Pancreas (tissue), 10 donors: ENCODE measurements at regions not wholly inside any gene's neighbourhood (a gene's known extent, or its start where the extent isn't known, plus 50 kb on each side); places are given as distances from the start of the nearest gene placed in this dataset.

Experiments
- ATAC-seq, 4 donors: fragments of 200-7000 bp; cut with Tn5 transposase; one replicate each; pipeline versions ENCODE4 v1.8.0 to v1.9.1; 2020; ENCODE audit warnings: mild to moderate bottlenecking in 4 of 4, moderate library complexity in 4 of 4
- DNase-seq, 6 donors: peaks; one replicate each; pipeline ENCODE4 v3.0.0-alpha.2; 2020
- FAIRE-seq: peaks from 2 replicates; lab custom pipeline; 2012; peaks lifted over from hg19 to GRCh38; lab: Jason Lieb, UNC
- H3K27ac ChIP-seq, 4 donors: fragments of 200-600 bp; sonication (generic); 1 replicate in 3 of 4; 2 replicates in 1 of 4; pipeline versions ENCODE4 v1.5.0 to v1.8.0; 2020
- H3K27me3 ChIP-seq, 4 donors: fragments of 200-600 bp; one replicate each; pipeline ENCODE4 v1.8.0; 2021
- H3K36me3 ChIP-seq, 3 donors: fragments of 200-600 bp; sonication (generic) in 1 of 3; one replicate each; pipeline versions ENCODE4 v1.5.0 to v1.8.0; 2020 to 2021
- H3K4me1 ChIP-seq, 3 donors: fragments of 200-600 bp; one replicate each; pipeline ENCODE4 v1.8.0; 2021
- H3K4me3 ChIP-seq, 4 donors: fragments of 200-600 bp; sonication (generic) in 2 of 4; one replicate each; pipeline versions ENCODE4 v1.5.0 to v1.8.0; 2020 to 2021
- H3K9me3 ChIP-seq, 4 donors: fragments of 200-600 bp; one replicate each; pipeline ENCODE4 v1.8.0; 2021
- WGBS, 2 donors: extraction: QIAGEN DNeasy Blood & Tissue Kit; methylation state at CpG; one replicate each; pipeline ENCODE4 v1.1.7; 2013; 5-methylcytosine and 5-hydroxymethylcytosine counted together
- intact Hi-C, 3 donors: fragments of 100-400 bp; cut with DNase I; formaldehyde crosslinking; loops; one replicate each; pipeline versions ENCODE4 v1.11.1 to v1.14.2; 2022
- TF ChIP-seq, protein P1 (sequence below), 4 donors: fragments of 200-600 bp; sonication (generic) in 3 of 4; IDR thresholded peaks; one replicate each; pipeline versions ENCODE4 v1.5.0 to v1.8.0; 2021; ENCODE audit warnings: antibody characterized with exemption in 4 of 4
- donor health status: healthy with polysubstance abuse.
- donor health status: DM: no; HTN: no; CAD: no; lungs with moderate emphysema.
- donor health status: DM: no; HTN: no; CAD: no.
- donor health status: control.
- donor health status: control.
- donor health status: Bipolar disorder and iron deficiency.
- donor health status: DM: yes; HTN: yes; CAD: no.
- donor health status: DM: no; HTN: no; CAD: no.
- donor health status: DM: no; HTN: no; CAD: no.
- donor health status: DM: yes; HTN: yes; CAD: no.

DNA sequence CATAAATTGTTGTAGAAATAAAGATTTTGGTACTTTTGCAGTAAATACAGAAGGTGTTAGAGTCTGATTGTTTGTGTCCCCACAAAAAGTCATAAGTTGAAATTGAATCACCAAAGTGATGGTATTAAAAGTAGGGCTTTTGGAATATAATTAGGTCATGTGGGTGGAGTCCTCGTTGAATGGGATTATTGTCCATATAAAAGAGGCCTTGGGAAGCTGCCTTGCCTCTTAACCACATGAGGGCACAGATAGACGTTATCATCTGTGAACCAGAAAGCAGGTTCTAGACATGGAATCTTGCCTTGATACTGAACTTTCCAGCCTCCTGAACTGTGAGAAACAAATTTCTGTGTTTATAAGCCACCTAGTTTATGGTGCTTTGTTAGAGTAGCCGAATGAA is 186.8 kb downstream of the PRR20E start:
- no peak overlapping the region for H3K27ac ChIP-seq
- H3K9me3 ChIP-seq = no peaks in the 10 kb centered on the region
- H3K36me3 ChIP-seq = no peaks in the 10 kb centered on the region
- DNase-seq (no peak), FAIRE-seq (no peak), ATAC-seq (no peak)
- H3K4me3 ChIP-seq = no peak overlapping the region
- intact Hi-C loops = no loop called here
- H3K27me3 ChIP-seq = no peaks in the 10 kb centered on the region
- 28 to 43% methylated on average over 3 of the region's 3 CpGs for WGBS, 2 donors
- H3K4me1 ChIP-seq = no peaks in the 10 kb centered on the region
- TF ChIP-seq, protein P1, sequence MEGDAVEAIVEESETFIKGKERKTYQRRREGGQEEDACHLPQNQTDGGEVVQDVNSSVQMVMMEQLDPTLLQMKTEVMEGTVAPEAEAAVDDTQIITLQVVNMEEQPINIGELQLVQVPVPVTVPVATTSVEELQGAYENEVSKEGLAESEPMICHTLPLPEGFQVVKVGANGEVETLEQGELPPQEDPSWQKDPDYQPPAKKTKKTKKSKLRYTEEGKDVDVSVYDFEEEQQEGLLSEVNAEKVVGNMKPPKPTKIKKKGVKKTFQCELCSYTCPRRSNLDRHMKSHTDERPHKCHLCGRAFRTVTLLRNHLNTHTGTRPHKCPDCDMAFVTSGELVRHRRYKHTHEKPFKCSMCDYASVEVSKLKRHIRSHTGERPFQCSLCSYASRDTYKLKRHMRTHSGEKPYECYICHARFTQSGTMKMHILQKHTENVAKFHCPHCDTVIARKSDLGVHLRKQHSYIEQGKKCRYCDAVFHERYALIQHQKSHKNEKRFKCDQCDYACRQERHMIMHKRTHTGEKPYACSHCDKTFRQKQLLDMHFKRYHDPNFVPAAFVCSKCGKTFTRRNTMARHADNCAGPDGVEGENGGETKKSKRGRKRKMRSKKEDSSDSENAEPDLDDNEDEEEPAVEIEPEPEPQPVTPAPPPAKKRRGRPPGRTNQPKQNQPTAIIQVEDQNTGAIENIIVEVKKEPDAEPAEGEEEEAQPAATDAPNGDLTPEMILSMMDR (IDR thresholded peaks at IDR 0.05) = no peak

DNA sequence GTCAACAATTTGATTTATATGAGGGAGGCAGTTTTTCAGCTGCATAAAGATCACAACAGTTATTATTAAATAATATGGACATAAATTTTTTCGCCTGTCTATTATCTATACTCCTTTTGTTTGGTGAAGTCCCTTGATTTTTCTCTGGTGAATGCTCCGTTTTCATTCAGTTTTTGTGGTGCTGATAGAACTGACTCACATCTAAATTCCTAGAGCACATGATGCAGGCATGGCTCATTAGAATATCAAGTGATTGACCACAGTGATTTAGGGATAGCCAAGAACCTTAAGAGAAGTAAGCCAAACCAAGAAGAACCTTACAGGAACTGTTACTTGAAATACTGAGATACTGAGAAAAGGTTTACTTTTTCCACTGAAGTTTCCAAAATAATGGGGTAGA is 208.9 kb downstream of the PRR20E start:
- H3K4me3 ChIP-seq = no peak overlapping the region
- ATAC-seq = no peak
- H3K9me3 ChIP-seq = peaks cover 0 to 4% (median 0%) of the 10 kb centered on the region in 4 donors
- no peaks in the 10 kb centered on the region for H3K4me1 ChIP-seq
- intact Hi-C loops = no loop called here
- DNase-seq = no peak
- H3K27me3 ChIP-seq = no peaks in the 10 kb centered on the region
- WGBS, 2 donors = 31 to 52% methylated on average over 2 of the region's 2 CpGs
- H3K36me3 ChIP-seq = no peaks in the 10 kb centered on the region
- FAIRE-seq = no peak
- no peak overlapping the region for H3K27ac ChIP-seq
- TF ChIP-seq, protein P1 (IDR thresholded peaks at IDR 0.05) = no peak

GRCh38 chr13:57408312-57408711 is 223.2 kb upstream of the PCDH17 start:
- H3K4me1 ChIP-seq = no peaks in the 10 kb centered on the region
- H3K4me3 ChIP-seq = no peak overlapping the region
- H3K36me3 ChIP-seq = no peaks in the 10 kb centered on the region
- DNase-seq (no peak), FAIRE-seq (no peak), ATAC-seq (no peak)
- no peaks in the 10 kb centered on the region for H3K27me3 ChIP-seq
- no peaks in the 10 kb centered on the region for H3K9me3 ChIP-seq
- 73 to 88% methylated on average over 2 of the region's 2 CpGs for WGBS, 2 donors
- intact Hi-C loops = no loop called here
- TF ChIP-seq, protein P1 (IDR thresholded peaks at IDR 0.05) = no peak
- no peak overlapping the region for H3K27ac ChIP-seq

- DNase-seq (no peak), ATAC-seq (no peak), FAIRE-seq (no peak)
- Histone ChIP-seq H3K4me1 (no peaks in the 10 kb centered on the region), H3K9me3 (no peaks in the 10 kb centered on the region), H3K27me3 (no peaks in the 10 kb centered on the region), H3K4me3 (no peak overlapping the region), H3K27ac (no peak overlapping the region), H3K36me3 (no peaks in the 10 kb centered on the region)
- intact Hi-C loops = no loop called here
- TF ChIP-seq, protein P1 (IDR thresholded peaks at IDR 0.05) = no peak
Observed at GRCh38 chr13:57409121-57409520, 222.4 kb upstream of the PCDH17 start.

GRCh38 chr13:57409656-57410055 is 221.9 kb upstream of the PCDH17 start:
- TF ChIP-seq, protein P1 (IDR thresholded peaks at IDR 0.05) = no peak

More at GRCh38 chr13:57409656-57410055, 221.9 kb upstream of the PCDH17 start:
- intact Hi-C loops = no loop called here
- Histone ChIP-seq H3K27me3 (no peaks in the 10 kb centered on the region), H3K4me3 (no peak overlapping the region), H3K9me3 (no peaks in the 10 kb centered on the region), H3K27ac (no peak overlapping the region), H3K36me3 (no peaks in the 10 kb centered on the region), H3K4me1 (no peaks in the 10 kb centered on the region)
- FAIRE-seq (no peak), ATAC-seq (no peak), DNase-seq (no peak)
- WGBS, 2 donors = 79 to 92% methylated on average over 1 of the region's 1 CpG
